IMR-90 (cell line): ENCODE measurements at regions not wholly inside any gene's neighbourhood (a gene's known extent, or its start where the extent isn't known, plus 50 kb on each side); places are given as distances from the start of the nearest gene placed in this dataset.

Experiments used
- CEBPB ChIP-seq: IDR thresholded peaks from 2 replicates; pipeline ENCODE4 v1.6.1; 2012; ENCODE audit warnings: low read depth, low read length, improper control_type of control experiment
- CHD1 ChIP-seq: IDR thresholded peaks from 2 replicates; pipeline ENCODE4 v1.6.1; 2012; ENCODE audit warnings: low read depth, low read length, improper control_type of control experiment
- MAFK ChIP-seq: IDR thresholded peaks from 2 replicates; pipeline ENCODE4 v1.6.1; 2012; ENCODE audit warnings: low read depth, low read length, improper control_type of control experiment
- MXI1 ChIP-seq: IDR thresholded peaks from 2 replicates; pipeline ENCODE4 v1.6.1; 2012; ENCODE audit warnings: low read depth, mild to moderate bottlenecking, low read length, moderate library complexity, borderline replicate concordance
- NFE2L2 ChIP-seq: fragments of 150-350 bp; IDR thresholded peaks from 2 replicates; pipeline ENCODE4 v1.6.1; 2016; ENCODE audit warnings: low read depth, mild to moderate bottlenecking, low read length
- POLR2A ChIP-seq: IDR thresholded peaks from 2 replicates; pipeline ENCODE4 v1.6.1; 2012; ENCODE audit warnings: mild to moderate bottlenecking, low read depth, low read length
- RAD21 ChIP-seq: IDR thresholded peaks from 2 replicates; pipeline ENCODE4 v1.6.1; 2012; ENCODE audit warnings: low read length, improper control_type of control experiment
- RCOR1 ChIP-seq: IDR thresholded peaks from 2 replicates; pipeline ENCODE4 v1.6.1; 2012; ENCODE audit warnings: mild to moderate bottlenecking, low read length, improper control_type of control experiment; ENCODE audit not compliant: insufficient replicate concordance
- RFX5 ChIP-seq: IDR thresholded peaks from 2 replicates; pipeline ENCODE4 v1.8.0; 2012; ENCODE audit warnings: low read depth, mild to moderate bottlenecking, low read length, moderate library complexity
- SMC3 ChIP-seq: fragments of 150-350 bp; IDR thresholded peaks from 2 replicates; pipeline ENCODE4 v1.6.1; 2016; ENCODE audit warnings: low read depth, mild to moderate bottlenecking, antibody characterized with exemption, low read length, moderate library complexity
- TF ChIP-seq, protein P1 (sequence below): conservative IDR thresholded peaks from 2 replicates; pipeline ENCODE4 v1.5.1; 2012; ENCODE audit warnings: mild to moderate bottlenecking, low read depth, low read length, improper control_type of control experiment
- TF ChIP-seq, protein P2 (sequence below): fragments of 150-350 bp; IDR thresholded peaks from 2 replicates; pipeline ENCODE4 v1.6.1; 2017; ENCODE audit warnings: mild to moderate bottlenecking, antibody characterized with exemption, low read length, low read depth

DNA sequence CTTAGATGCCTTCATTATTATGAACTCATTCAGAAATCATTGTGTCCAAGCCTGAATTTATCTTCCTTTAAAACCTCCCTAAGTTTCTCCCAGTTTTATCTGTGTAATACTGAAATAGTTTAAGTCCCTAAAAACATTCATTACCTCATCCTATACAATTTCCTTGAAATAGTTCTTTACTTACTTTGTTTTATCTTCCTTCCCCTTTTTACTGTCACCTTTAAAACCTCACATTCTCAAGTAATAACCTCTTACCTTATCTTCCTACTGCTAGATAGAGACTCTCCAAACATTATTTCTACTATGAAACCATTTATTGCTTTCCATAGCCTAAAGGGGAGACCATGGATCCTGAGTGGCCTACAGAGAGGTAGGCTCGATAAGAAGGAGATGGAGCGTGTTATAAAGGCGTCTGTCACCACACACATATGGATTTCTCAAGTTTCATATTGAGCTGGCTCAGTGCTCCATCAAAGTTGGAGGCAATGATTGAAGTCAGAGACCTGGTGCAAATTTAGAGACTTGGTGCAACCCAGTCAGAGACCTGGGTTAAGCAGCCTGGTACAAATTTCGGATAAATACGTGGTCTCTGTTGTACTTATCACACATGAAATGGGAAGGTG is 140.4 kb downstream of the NFKBIZ start:
- TF ChIP-seq, protein P1, sequence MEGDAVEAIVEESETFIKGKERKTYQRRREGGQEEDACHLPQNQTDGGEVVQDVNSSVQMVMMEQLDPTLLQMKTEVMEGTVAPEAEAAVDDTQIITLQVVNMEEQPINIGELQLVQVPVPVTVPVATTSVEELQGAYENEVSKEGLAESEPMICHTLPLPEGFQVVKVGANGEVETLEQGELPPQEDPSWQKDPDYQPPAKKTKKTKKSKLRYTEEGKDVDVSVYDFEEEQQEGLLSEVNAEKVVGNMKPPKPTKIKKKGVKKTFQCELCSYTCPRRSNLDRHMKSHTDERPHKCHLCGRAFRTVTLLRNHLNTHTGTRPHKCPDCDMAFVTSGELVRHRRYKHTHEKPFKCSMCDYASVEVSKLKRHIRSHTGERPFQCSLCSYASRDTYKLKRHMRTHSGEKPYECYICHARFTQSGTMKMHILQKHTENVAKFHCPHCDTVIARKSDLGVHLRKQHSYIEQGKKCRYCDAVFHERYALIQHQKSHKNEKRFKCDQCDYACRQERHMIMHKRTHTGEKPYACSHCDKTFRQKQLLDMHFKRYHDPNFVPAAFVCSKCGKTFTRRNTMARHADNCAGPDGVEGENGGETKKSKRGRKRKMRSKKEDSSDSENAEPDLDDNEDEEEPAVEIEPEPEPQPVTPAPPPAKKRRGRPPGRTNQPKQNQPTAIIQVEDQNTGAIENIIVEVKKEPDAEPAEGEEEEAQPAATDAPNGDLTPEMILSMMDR, result no peak
- TF ChIP-seq MXI1 (no peak), POLR2A (no peak), RFX5 (no peak), MAFK (no peak), SMC3 (no peak), RCOR1 (no peak), NFE2L2 (no peak), RAD21 (no peak), CHD1 (no peak), CEBPB (no peak)
- TF ChIP-seq, protein P2, sequence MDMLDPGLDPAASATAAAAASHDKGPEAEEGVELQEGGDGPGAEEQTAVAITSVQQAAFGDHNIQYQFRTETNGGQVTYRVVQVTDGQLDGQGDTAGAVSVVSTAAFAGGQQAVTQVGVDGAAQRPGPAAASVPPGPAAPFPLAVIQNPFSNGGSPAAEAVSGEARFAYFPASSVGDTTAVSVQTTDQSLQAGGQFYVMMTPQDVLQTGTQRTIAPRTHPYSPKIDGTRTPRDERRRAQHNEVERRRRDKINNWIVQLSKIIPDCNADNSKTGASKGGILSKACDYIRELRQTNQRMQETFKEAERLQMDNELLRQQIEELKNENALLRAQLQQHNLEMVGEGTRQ, result no peak
